Stimulated activated naive CD4-positive, alpha-beta T cell (primary cell): ENCODE measurements at regions not wholly inside any gene's neighbourhood (a gene's known extent, or its start where the extent isn't known, plus 50 kb on each side); places are given as distances from the start of the nearest gene placed in this dataset.
"Not testable (repeated sequence)": the region's sequence is repeated elsewhere in the genome, so short reads cannot be mapped to it uniquely, and the experiment has no call there.

Experiments
- DNase-seq, 6 experiments: peaks; one replicate each; lab custom pipeline; 2025; lab: John Stamatoyannopoulos, UW

GRCh38 chr13:58352100-58352499 lies 720.6 kb downstream of the PCDH17 start:
- not testable (repeated sequence) for DNase-seq

DNA sequence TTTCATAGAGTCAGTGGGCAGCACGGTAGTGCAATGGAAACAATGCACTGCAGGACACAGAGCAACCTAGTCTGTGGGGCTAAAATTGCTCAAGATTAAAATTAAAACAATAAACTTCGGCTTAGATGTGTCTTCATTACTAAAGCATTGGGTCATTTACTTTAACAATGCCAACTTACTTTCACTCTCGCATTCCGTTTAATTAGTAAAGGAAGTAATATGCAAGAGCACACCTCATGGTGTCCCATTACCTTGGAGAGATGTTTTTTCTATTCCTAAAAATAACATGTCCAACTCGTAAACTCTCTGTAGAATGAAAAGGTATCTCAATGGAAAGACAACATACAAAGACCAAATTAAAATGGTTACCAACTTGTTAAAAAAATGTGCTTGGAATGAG lies 738.4 kb downstream of the PCDH17 start:
- no peak for DNase-seq

DNA sequence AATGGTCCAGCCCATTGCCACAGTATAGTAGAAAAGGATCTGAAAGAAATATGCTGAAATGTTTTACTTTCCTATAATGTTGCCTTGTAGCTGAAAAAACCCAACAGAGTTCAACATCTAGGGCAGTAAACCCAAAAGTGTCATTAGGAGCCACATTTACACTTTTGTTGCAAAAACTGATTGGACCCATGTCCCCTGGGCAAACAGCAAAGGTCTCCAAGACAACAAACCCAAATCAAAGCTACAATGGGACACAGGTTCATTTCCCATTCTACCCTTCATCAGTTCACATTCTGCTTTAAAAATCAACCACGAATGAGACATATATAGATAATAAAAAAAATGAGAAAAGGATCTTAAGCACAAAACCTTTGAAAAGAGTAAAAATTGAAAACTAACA lies 744.8 kb downstream of the PCDH17 start:
- DNase-seq = no peak

GRCh38 chr13:58376775-58377174 lies 745.2 kb downstream of the PCDH17 start:
- no peak for DNase-seq

- no peak for DNase-seq
These were observed 747.7 kb downstream of the PCDH17 start for GRCh38 chr13:58379221-58379620.

GRCh38 chr13:58385336-58385735 lies 753.8 kb downstream of the PCDH17 start:
- not testable (repeated sequence) for DNase-seq

DNA sequence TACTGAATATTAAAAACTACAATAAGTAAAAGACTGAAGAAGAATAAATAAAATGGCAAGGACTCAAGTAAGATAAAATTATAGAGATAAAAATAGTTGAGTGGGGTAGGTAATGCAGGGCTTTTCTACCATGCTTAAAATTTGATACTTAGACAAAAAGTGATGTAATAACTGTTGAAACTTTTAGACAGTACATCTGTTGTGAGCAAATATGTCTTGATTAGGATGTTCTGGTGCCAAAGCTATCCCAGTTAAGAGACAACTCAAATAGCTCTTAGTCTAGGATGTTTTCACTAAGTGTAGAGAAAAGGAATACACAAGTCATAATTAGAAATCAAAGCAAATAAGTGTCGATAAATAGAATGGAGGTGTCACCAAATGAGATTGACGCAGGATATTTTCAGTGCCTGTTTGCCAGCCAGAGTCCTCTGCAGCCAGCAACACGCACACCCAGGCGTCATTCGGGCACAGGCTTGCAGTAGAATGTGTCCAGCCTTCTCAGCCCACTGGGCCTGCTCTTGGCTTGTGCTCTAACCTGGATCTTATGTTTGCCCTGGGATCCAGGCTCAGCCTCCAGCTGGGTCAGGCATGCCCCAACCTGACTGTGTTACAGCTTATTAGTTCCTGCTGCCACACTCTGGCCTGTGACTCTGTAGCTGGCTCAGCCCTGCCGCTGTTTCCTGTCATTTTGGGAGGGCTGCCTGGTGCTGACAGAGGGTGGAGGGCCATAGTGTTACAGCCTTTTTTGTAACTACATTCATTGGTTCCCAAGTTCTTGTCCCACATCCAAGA lies 766.2 kb downstream of the PCDH17 start:
- no peak for DNase-seq

DNA sequence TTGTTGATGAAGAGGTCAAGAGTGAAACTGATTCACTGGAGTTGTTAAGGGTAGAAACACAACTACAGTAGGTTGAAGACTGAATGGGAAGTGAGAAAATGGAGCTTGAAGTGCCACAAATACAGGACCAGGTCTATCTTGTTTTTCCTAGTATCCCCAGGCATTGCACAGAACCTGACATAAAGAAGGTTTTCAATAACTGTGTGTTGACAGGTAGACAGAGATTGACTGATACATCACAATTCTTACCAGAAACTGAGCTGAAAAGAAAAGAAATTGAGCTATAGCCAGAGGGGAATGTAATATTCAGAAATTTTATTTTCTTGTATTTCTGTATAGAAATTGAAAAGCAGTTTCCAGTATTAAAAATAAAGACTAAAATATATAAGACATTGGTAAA lies 767.7 kb downstream of the PCDH17 start:
- DNase-seq = no peak

- no peak for DNase-seq
These were observed 775.0 kb downstream of the PCDH17 start for GRCh38 chr13:58406545-58406944.

DNA sequence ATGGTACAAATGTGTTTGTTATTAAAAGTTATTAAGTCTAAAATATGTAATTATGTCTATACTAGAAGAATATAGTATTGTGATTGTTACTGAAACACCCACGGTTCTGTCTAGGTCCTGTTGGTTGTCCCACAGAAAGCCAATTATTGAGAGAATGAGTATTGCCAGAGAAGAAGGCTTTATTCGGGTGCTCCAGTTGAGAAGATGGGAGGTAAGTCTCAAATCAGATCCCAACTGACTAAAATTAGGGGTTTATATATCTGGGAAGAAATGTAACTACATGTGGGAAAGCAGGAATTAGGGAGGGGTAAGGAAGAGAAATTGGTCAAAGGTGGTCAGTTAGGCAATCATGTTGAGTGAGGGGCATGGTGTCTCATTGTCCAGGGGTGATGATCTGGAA lies 798.4 kb downstream of the PCDH17 start:
- DNase-seq = no peak

DNA sequence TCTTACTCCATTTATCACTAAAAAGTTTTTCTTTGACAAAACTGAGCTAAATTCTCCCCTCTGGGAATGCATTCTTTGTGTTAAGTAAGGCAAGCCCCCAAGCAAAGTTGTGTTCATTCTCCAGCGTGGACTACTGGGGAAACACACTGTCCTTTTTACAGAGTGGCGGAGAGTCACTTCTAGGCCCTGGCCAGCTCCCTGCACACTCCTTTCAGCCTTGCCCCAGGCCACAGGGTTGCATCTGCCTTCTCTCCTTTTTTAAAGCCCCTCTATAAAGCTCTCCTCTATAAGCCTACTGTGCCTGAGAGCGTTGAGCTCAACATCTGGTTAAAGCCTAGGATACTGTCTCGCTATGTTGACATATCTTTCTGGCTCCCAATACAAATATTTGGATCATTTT lies 803.4 kb downstream of the PCDH17 start:
- DNase-seq = no peak

DNA sequence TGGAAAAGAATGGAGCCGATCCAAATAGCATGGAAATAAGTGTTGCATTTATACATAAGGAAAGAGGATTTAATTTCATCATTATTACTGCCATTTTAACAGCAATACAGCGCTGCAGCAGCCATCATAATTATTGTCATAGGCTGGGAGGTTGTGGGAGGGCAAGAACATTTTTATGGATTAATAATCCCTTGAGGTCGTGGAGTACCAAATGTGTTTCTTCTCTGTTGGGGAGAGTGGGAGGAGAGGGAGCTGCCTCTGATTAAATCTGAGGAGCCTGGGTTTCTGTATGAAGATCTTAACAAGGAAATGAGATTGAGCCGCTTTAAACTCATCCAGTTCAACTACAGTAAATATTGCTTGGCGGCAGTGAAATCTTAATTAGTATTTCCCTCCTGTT lies 805.9 kb downstream of the PCDH17 start:
- no peak for DNase-seq

GRCh38 chr13:58446979-58447378 lies 815.4 kb downstream of the PCDH17 start:
- DNase-seq = no peak

DNA sequence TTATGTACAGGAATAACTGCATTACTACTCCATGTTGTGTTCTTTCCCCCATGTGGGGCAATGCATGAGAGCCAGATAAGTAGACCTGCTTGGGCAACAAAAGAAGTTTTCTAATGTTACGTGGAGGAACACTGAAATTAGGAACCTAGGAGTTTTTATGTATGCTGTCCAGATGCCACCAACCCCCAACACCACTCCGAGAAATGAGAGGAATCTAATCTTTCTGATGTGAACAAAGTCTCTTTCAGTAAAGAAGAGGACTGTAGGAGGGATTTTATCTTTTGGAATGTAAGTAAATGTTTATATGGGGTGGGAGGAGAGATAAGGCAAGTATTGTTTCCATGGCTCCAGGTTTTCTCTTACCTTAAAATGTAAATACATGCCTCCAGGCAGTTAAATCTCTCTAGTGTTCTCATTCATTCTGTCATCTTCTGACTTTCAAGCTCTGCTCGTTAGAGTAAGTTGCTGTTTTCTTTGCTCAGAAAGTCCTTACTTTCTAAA lies 820.6 kb downstream of the PCDH17 start:
- DNase-seq = no peak

DNA sequence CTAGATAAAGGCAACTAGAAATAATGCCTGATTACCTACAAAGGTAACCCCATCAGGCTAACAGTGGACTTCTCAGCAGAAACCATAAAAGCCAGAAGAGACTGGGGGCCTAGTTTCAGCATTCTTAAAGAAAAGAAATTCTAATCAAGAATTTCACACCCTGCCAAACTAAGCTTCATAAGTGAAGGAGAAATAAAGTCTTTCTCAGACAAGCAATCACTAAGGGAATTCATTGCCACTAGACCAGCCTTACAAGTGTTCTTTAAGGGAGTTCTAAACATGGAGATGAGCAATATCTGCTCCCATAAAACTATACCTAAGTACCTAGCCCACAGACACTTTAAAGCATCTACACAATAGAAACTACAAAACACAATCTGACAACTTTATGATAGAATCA lies 823.5 kb downstream of the PCDH17 start:
- no peak for DNase-seq

- no peak for DNase-seq
These were observed 829.7 kb downstream of the PCDH17 start for GRCh38 chr13:58461217-58461616.

DNA sequence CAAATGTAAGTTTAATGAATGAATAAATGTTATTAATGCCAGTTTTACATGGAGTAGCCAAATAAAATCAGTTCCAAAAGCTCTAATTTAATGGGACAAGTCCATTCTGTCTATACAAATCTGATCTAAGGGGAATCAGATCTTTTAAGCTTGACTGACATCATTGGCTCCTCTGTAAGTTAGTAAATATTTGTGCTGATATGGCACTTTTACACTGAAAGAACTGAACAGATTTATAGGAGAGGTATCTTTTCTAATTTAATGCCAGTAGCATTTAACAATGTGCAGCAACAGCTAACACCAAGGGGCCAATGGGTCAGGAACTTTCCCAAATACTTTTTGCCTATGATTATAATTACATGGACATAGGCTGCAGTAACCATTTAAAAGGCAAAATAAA lies 832.3 kb downstream of the PCDH17 start:
- no peak for DNase-seq

DNA sequence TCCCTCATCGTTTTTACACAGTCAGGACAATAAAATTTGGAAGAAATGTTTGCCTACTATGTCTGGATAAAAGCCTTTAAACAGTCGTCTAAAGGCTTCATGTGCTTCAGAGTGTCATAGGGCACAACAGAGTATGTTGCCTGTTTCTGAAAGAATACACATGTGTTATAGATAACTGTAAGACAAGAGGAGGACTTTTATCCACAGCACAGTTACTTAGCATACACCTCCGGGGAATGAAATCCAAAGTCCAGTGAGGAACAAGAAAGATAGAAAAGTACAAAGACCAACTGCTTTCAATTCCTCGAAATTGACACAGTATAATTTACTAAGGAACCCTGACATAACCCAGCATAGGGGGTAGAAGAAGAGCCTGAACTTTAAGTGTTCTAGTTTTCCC lies 835.6 kb downstream of the PCDH17 start:
- DNase-seq = no peak

GRCh38 chr13:58472483-58472882 lies 840.9 kb downstream of the PCDH17 start:
- DNase-seq = no peak

DNA sequence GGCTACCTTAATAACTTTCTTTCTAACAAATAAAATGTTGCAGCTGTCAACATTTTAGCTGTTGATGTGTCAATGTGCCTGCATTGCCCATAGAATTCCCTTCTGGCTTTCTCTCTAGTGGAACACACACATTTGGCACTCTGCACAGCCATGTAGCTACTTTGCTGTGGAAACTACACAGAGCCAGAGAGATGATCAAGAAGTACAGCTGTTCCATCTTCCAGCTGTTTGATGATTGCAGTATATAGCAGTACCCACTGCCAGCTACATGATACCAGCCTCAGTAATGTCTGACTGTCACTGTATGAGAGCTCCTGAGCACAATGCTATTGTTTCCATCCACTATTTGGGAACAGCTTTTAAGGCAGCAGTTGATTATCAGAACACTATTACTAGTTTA lies 843.0 kb downstream of the PCDH17 start:
- no peak for DNase-seq

GRCh38 chr13:58476206-58476918 lies 844.8 kb downstream of the PCDH17 start:
- no peak for DNase-seq

DNA sequence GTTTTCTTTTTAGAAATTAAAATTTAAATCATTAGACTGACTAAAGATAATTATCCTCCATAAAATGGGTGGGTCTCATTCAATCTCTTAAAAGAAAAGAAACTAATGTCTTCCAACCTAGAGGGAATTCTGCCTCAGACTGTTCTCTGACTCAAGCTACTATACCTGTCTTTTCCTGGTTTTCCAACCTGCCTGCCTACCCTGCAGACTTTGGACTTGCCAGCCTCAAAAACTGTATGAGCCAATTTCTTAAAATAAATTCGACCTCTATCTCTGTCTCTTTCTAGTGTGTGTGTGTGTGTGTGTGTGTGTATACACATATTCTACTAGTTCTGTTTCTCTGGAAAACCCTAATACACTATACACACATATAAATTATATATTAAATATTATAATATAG lies 847.3 kb downstream of the PCDH17 start:
- DNase-seq = peak in 1 of 6 experiments; percentile 0

DNA sequence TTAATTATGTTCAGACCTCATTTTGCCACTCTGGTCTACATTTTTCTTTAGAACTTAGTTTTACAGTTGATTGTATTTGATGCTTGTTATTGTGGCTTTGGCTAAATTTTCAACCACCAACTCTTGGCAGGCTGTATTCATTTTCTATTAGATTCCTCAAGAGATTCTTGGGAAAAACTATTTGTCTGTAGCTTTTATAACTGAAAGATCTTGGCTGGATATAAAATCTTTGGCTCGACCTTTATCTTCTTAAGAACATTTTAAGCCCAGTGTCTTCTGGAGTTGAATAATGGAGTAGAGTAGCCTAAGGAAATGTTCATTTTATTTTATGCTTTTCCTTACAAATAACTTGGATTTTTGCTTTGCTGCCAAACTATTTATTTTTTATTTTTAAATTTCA lies 848.5 kb downstream of the PCDH17 start:
- no peak for DNase-seq
